ENCODE measurements at regions not wholly inside any gene's neighbourhood (a gene's known extent, or its start where the extent isn't known, plus 50 kb on each side); places are given as distances from the start of the nearest gene placed in this dataset.

DNA sequence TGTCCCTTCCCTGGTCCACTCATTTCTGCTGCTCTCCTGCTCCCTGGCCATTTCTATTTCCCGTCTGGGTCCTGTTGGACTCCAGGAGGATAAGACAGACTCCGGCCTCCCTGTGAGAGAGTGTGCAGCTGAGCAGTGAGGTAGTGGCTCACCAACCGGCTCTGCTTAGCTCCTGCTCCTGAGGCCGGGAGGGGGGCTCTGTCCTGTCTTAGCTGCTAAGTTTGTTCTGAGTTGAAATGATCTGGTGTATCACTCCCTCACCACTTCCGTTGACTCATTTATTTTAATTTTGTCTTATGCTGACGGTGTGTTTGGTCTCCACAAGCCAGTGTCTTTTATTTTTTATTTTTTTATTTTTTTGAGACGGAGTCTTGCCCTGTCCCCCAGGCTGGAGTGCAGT is 148.5 kb upstream of the PDE10A start:
- H3K4me3 ChIP-seq (ENCODE audit: low read depth, low read length): no peak overlapping the region
- no peak for DNase-seq (ENCODE audit: low read depth)
- in situ Hi-C loops (cut with HindIII; ENCODE audit: low sequenced_read_pairs): no loop called here
- TF ChIP-seq, protein P1, sequence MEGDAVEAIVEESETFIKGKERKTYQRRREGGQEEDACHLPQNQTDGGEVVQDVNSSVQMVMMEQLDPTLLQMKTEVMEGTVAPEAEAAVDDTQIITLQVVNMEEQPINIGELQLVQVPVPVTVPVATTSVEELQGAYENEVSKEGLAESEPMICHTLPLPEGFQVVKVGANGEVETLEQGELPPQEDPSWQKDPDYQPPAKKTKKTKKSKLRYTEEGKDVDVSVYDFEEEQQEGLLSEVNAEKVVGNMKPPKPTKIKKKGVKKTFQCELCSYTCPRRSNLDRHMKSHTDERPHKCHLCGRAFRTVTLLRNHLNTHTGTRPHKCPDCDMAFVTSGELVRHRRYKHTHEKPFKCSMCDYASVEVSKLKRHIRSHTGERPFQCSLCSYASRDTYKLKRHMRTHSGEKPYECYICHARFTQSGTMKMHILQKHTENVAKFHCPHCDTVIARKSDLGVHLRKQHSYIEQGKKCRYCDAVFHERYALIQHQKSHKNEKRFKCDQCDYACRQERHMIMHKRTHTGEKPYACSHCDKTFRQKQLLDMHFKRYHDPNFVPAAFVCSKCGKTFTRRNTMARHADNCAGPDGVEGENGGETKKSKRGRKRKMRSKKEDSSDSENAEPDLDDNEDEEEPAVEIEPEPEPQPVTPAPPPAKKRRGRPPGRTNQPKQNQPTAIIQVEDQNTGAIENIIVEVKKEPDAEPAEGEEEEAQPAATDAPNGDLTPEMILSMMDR (IDR thresholded peaks at IDR 0.05; ENCODE audit: low read depth, low read length, missing control alignments): no peak

DNA sequence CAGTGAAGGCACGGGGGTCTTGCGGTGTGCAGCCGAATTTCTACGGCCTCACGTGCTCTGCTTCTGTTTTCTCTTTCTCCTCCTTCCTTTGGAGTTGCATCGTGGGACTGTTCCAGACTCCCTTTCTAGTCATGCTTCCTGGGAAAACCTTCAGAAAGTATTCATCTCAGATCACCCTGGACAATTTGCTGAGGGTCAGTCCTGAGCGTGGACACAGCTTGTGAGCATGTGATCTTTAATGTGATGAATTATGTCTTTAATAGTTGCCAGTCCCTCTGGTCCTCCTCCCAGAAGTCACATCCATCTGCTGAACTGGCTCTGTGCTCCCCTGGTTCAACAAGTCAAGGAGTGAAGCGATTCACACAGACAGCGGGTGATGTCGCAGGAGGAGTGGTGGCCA is 145.0 kb upstream of the PDE10A start:
- in situ Hi-C loops (cut with HindIII; ENCODE audit: low sequenced_read_pairs): loop anchor here (5.0 kb wide), 1 partner anchor 41 kb away; no protein-coding TSS in a partner anchor
- TF ChIP-seq, protein P1 (IDR thresholded peaks at IDR 0.05; ENCODE audit: low read depth, low read length, missing control alignments): no peak

DNA sequence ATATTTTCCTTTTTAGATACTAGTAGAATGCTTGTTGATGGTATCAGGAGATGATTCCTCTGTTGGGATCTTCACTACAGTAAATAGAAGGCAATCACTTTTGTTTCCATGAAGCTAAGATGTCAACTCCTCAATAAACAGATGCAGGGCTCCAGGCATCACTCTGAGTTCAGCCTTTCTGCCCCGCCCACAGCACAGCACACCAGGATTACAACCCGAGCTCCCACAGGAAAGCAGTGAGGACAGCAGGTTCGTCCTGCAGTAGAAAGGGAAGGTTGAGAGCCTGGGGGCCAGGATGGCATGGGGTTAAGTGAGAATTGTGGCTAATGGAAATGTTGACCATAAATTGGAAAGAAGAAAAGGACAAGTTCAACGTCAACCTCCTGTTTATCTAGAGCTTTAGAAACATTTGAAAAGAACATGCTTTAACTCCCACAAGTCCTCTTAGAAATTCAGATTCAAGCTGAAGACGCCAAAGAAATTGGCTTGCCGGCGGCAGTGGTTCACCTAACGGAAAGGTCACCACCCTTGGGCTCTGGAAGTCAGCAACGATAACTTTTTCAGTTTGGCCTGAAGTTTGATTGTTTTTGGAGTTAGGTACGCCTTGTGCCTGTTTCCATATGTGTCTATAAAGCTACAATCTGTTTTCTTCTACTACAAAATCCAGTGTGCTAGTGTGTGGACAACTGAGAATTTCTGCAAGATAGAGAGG is 144.4 kb upstream of the PDE10A start:
- no peak for DNase-seq (ENCODE audit: low read depth)
- no peak overlapping the region for H3K4me3 ChIP-seq (ENCODE audit: low read depth, low read length)
- in situ Hi-C loops (cut with HindIII; ENCODE audit: low sequenced_read_pairs): loop anchor here (5.0 kb wide), 1 partner anchor 40 kb away; no protein-coding TSS in a partner anchor
- TF ChIP-seq, protein P1 (IDR thresholded peaks at IDR 0.05; ENCODE audit: low read depth, low read length, missing control alignments): no peak

More for the DNA sequence above, 145.0 kb upstream of the PDE10A start:
- no peak for DNase-seq (ENCODE audit: low read depth)
- H3K4me3 ChIP-seq (ENCODE audit: low read depth, low read length): no peak overlapping the region

DNA sequence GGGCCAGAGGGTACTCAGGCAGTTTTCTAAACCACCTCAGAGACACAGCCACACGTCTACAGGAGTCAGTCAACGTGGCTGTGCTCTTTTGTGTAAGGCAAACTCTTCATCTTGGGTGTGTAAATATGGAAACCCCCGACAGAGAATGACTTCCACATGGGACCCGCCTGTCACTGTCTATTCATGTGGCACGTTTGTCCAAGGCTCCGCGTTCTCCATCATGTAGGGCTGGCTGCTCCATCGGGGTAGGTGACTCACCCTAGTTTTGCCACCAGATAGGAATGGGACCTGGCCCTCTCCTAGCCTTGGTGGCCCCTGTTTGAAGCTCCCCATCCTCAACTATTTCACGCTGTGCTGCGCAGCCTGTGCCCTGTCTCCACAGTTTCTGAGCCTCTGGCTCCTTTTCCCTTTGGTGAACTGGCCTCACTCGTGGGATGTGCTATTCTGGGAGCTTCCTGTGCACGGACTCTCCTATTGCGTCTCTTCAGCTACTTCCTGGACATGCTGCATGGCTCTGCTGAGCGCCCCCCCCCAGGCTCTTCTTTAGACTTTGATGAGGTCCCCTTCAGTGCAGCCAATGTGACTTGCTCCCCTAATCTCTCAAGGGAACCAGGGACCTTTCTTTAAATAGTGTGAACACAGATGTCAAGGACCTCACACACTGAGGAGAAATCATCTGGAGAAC is 143.2 kb upstream of the PDE10A start:
- no peak for DNase-seq (ENCODE audit: low read depth)
- H3K4me3 ChIP-seq (ENCODE audit: low read depth, low read length): no peak overlapping the region
- TF ChIP-seq, protein P1 (IDR thresholded peaks at IDR 0.05; ENCODE audit: low read depth, low read length, missing control alignments): no peak
- in situ Hi-C loops (cut with HindIII; ENCODE audit: low sequenced_read_pairs): loop anchor here (5.0 kb wide), 1 partner anchor 39 kb away; no protein-coding TSS in a partner anchor

DNA sequence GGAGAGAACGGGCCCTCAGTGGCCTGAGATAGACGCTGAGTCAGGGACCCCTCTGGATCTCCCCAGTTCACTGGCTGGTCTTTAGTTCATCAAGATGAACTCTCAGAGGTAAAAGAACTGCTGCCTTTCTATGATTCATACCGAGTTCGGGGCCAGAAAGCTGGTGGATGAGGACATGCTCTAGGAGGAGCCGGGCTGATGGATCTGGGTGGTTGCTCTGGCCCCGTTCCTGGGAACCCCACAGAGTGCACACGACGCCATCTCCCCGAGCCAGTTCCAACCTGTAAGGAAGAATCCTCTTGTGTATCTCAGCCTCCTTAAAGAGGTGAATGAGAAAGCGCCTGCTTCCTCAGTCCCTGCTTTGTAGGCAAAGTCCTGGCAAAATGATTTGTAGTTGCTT is 142.6 kb upstream of the PDE10A start:
- in situ Hi-C loops (cut with HindIII; ENCODE audit: low sequenced_read_pairs): loop anchor here (5.0 kb wide), 1 partner anchor 38 kb away; no protein-coding TSS in a partner anchor

DNA sequence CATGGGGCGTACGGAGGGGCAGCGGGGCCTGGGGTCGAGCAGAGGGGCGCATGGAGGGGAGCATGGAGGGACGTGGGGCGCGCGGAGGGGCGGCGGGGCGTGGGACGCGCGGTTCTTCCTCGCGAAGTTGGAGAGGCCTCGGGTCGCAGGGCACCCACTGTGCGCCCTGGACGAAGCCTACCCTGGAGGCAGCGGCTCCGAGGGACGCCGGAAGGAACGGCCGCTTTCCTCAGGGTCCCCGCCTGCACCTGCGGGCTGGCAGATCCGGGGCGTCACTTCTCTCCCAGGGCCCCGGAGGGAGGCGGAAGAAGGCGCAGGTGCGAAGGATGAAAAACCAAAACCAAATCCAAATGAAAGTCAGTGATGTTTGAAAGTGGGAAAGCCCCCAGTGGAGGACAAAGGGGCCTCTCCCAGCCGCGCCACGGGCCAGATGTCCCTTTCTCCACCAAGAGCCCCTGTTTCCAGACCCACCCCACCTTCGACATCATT is 142.1 kb upstream of the PDE10A start:
- H3K4me3 ChIP-seq (ENCODE audit: low read depth, low read length): peak overlapping the region; percentile 31
- no peak for DNase-seq (ENCODE audit: low read depth)
- TF ChIP-seq, protein P1 (IDR thresholded peaks at IDR 0.05; ENCODE audit: low read depth, low read length, missing control alignments): no peak
- in situ Hi-C loops (cut with HindIII; ENCODE audit: low sequenced_read_pairs): loop anchor here (5.0 kb wide), 1 partner anchor 38 kb away; no protein-coding TSS in a partner anchor

More for the DNA sequence above, 142.6 kb upstream of the PDE10A start:
- H3K4me3 ChIP-seq (ENCODE audit: low read depth, low read length): no peak overlapping the region
- DNase-seq (ENCODE audit: low read depth): no peak
- TF ChIP-seq, protein P1 (IDR thresholded peaks at IDR 0.05; ENCODE audit: low read depth, low read length, missing control alignments): no peak
